ENCODE measurements at regions not wholly inside any gene's neighbourhood (a gene's known extent, or its start where the extent isn't known, plus 50 kb on each side); places are given as distances from the start of the nearest gene placed in this dataset.

DNA sequence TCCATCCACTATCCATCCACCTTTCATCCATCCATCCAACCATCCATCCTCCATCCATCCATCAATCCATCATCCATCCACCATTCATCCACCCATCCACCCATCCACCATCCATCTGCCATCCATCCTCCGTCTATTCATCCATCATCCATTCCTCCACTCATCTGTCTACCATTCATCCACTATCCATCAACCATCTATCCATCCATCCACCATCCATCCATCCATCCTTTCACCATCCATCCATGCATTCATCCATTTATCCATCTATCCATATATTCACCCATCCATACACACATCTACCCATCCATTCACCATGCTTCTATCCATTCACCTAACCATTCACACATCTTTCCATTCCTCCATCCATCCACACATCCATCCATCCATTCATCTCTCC is 207.0 kb upstream of the CDH4 start (continued):
- TF ChIP-seq SUZ12 (IDR thresholded peaks at IDR 0.05; ENCODE audit: low read length), result no peak
- no peak for TF ChIP-seq SIRT6 (IDR thresholded peaks at IDR 0.05; ENCODE audit: low read length)

Data from H1 (cell line).